ENCODE measurements at regions not wholly inside any gene's neighbourhood (a gene's known extent, or its start where the extent isn't known, plus 50 kb on each side); places are given as distances from the start of the nearest gene placed in this dataset.
A peak's percentile ranks its signal among the peaks of the same experiment; 100 is the strongest.

DNA sequence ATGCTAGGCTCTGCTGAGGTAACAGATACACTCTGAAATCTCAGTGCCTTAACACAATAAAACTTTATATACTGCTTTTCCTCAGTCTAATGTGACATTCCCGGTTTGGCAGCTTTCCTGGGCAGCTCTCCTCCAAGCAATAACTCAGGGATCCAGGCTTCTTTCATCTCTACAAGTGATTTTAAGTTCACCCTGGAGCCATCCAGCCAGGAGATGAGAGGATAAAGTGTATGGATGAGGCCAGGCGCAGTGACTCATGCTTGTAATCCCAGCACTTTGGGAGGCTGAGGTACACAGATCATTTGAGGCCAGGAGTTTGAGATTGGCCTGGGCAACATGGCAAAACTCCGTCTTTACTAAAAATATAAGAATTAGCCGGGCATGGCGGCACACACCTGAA lies 147.2 kb downstream of the UTP18 start:
- Histone ChIP-seq H3K36me3 (no peaks in the 10 kb centered on the region), H3K4me3 (ENCODE audit: low read depth, low read length) (no peak overlapping the region), H3K27me3 (no peaks in the 10 kb centered on the region), H3K4me1 (no peaks in the 10 kb centered on the region; the same call in 1 of the 2 replicates), H3K9me3 (no peaks in the 10 kb centered on the region)
- TF ChIP-seq, protein P1, sequence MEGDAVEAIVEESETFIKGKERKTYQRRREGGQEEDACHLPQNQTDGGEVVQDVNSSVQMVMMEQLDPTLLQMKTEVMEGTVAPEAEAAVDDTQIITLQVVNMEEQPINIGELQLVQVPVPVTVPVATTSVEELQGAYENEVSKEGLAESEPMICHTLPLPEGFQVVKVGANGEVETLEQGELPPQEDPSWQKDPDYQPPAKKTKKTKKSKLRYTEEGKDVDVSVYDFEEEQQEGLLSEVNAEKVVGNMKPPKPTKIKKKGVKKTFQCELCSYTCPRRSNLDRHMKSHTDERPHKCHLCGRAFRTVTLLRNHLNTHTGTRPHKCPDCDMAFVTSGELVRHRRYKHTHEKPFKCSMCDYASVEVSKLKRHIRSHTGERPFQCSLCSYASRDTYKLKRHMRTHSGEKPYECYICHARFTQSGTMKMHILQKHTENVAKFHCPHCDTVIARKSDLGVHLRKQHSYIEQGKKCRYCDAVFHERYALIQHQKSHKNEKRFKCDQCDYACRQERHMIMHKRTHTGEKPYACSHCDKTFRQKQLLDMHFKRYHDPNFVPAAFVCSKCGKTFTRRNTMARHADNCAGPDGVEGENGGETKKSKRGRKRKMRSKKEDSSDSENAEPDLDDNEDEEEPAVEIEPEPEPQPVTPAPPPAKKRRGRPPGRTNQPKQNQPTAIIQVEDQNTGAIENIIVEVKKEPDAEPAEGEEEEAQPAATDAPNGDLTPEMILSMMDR (IDR thresholded peaks at IDR 0.05; ENCODE audit: low read depth, low read length) = no peak
- DNase-seq = peak; percentile 41

DNA sequence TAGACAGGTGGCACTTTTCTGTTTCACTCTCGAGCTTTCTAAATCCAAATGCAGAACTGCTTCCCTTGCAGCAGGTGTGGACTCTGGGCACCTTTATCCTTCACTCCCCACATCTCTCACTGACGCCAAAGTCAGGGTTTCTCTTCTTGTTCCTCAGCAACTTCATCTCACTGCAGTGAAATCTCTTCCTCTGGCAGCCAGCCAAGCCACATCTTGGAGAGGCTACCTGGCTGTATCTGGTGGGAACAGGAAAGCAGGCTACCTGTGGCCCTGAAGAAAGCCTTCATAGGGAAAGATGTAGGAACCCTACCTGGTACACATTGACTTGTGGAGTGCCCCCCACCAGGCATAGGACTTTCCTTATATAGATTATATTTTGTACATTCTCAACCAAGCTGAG lies 159.1 kb downstream of the UTP18 start:
- Histone ChIP-seq H3K36me3 (no peaks in the 10 kb centered on the region), H3K4me1 (no peaks in the 10 kb centered on the region), H3K27me3 (no peaks in the 10 kb centered on the region), H3K9me3 (no peaks in the 10 kb centered on the region), H3K4me3 (ENCODE audit: low read depth, low read length) (no peak overlapping the region)
- TF ChIP-seq, protein P1 (IDR thresholded peaks at IDR 0.05; ENCODE audit: low read depth, low read length) = no peak
- DNase-seq = no peak

DNA sequence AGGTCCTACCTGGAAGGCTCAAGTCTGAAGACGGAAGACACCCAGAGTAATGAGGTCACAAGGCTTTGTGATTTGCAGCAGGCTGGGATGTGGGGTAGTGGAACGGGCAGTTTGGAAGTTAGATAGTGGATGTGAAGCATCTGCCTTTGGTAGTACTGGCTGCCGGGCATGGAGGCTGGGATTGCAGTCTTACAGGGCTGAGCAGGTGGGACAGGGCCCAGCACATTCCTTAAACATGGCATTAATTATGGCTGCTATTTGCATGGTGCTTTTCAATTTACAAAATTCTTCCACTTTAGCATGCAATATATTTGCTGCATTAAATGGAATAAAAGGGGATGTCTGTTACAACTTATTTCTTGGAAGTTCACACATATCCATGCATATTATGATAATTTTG lies 161.2 kb downstream of the UTP18 start:
- H3K4me1 ChIP-seq = no peaks in the 10 kb centered on the region
- TF ChIP-seq, protein P1 (IDR thresholded peaks at IDR 0.05; ENCODE audit: low read depth, low read length) = no peak
- no peaks in the 10 kb centered on the region for H3K36me3 ChIP-seq
- DNase-seq = no peak
- no peaks in the 10 kb centered on the region for H3K9me3 ChIP-seq
- no peak overlapping the region for H3K4me3 ChIP-seq (ENCODE audit: low read depth, low read length)
- no peaks in the 10 kb centered on the region for H3K27me3 ChIP-seq

DNA sequence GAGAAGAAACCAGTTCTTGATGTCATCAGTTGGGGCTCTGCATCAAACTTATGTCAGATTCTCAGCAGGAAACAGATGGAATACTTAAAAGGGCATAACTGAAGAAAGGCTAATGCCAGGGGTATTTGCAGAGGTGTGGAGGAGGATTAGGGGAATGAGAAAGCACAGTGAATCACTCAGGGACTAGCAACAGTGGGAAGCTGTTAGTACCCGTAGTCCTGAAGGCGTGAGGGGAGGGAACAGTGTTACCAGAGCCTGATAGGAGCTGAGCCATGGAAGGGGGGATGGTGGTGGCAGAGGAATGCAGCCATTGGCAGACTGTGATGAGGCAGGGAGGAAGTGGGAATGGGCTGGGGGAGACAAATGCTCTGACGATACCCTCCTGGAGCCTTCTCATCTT lies 162.3 kb downstream of the UTP18 start:
- H3K4me1 ChIP-seq = no peaks in the 10 kb centered on the region
- no peaks in the 10 kb centered on the region for H3K36me3 ChIP-seq
- no peak for DNase-seq
- TF ChIP-seq, protein P1 (IDR thresholded peaks at IDR 0.05; ENCODE audit: low read depth, low read length) = no peak
- no peaks in the 10 kb centered on the region for H3K27me3 ChIP-seq
- H3K9me3 ChIP-seq = no peaks in the 10 kb centered on the region
- H3K4me3 ChIP-seq (ENCODE audit: low read depth, low read length) = no peak overlapping the region

DNA sequence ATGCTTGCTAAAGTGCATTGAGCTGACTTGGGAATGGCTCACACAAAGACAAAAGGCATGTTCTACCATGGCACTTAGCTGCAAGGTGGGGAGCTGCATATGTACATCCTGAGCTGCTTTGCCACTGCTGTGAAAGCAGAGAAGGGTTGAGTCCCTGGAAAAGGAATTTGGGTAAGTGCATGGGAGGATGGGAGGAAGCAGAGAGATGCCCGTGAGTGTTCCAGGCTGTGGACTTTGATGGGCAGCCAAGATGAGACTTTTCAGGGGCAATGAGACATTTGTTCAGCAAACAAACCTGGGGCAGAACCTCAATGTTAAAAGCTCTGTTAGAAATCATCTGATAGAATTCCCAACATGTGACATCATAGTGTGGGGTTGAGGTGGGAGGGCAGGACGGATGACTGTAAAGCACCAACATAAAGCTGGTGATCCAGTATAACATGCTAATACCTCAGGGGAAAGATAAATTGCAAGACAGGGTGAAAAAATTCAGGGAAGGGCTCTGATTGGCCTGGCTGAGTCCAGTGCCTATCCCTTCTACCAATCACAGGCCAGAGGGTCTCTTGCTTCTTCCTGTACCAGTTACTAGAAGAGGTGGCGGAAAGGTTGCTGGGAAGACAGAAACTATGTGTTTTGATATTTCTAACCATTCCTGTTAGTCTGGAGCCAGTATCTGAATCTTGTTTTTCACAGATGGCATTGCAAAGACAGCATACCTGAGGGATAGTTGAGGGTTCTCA lies 163.2 kb downstream of the UTP18 start:
- H3K9me3 ChIP-seq = no peaks in the 10 kb centered on the region
- no peaks in the 10 kb centered on the region for H3K36me3 ChIP-seq
- no peak overlapping the region for H3K4me3 ChIP-seq (ENCODE audit: low read depth, low read length)
- DNase-seq = no peak
- TF ChIP-seq, protein P1 (IDR thresholded peaks at IDR 0.05; ENCODE audit: low read depth, low read length) = no peak
- H3K27me3 ChIP-seq = no peaks in the 10 kb centered on the region
- no peaks in the 10 kb centered on the region for H3K4me1 ChIP-seq

DNA sequence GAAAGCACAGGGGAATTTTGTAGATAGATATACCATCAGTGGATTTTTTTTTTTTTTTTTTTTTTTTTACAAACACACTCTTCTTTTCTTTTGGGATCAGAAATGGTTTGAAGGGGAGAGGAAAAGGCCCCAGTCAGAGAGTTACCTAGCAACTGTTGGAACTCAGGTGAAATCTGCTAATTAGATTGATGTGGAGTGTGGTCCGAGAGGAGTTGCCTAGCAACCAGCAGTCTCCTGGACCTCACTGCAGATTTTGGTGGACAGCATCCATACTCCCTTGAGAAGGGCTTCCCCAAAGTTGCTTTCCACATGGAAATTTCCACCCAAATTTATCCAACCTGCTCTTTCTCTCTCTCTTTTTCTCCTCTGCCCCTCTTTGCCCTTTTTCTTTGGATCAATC lies 165.4 kb downstream of the UTP18 start:
- TF ChIP-seq, protein P1 (IDR thresholded peaks at IDR 0.05; ENCODE audit: low read depth, low read length) = no peak
- Histone ChIP-seq H3K27me3 (no peaks in the 10 kb centered on the region), H3K4me1 (no peaks in the 10 kb centered on the region), H3K36me3 (no peaks in the 10 kb centered on the region), H3K9me3 (no peaks in the 10 kb centered on the region), H3K4me3 (ENCODE audit: low read depth, low read length) (no peak overlapping the region)
- no peak for DNase-seq

Measured in BE2C (cell line).